ACHN (cell line): ENCODE measurements at regions not wholly inside any gene's neighbourhood (a gene's known extent, or its start where the extent isn't known, plus 50 kb on each side); places are given as distances from the start of the nearest gene placed in this dataset.
A peak's percentile ranks its signal among the peaks of the same experiment; 100 is the strongest.

Source experiments
- DNase-seq: peaks from one replicate; pipeline ENCODE4 v3.0.0-alpha.2; 2015
- in situ Hi-C: cut with HindIII; loops from 2 replicates; pipeline ENCODE4 v1.10.0; 2017; ENCODE audit warnings: low sequenced_read_pairs, low pct_ligation_motif_present, low pct_unique_long_range_greater_than_20kb

GRCh38 chr22:22992474-22992873 lies 77.8 kb upstream of the GNAZ start:
- no peak for DNase-seq
- in situ Hi-C loops, result no loop called here

- in situ Hi-C loops, result no loop called here
- no peak for DNase-seq
These were observed 77.1 kb upstream of the GNAZ start for GRCh38 chr22:22993184-22993583.

- in situ Hi-C loops, result no loop called here
- no peak for DNase-seq
These were observed 75.2 kb upstream of the GNAZ start for GRCh38 chr22:22995166-22995565.

GRCh38 chr22:22996511-22997261 lies 73.6 kb upstream of the GNAZ start:
- no peak for DNase-seq
- in situ Hi-C loops, result no loop called here

GRCh38 chr22:22997262-22997898 lies 72.9 kb upstream of the GNAZ start:
- DNase-seq, result no peak
- in situ Hi-C loops, result no loop called here

- no peak for DNase-seq
These were observed 72.3 kb upstream of the GNAZ start for GRCh38 chr22:22997988-22998387.

GRCh38 chr22:22999523-22999922 lies 70.8 kb upstream of the GNAZ start:
- in situ Hi-C loops, result no loop called here
- DNase-seq, result no peak

More at GRCh38 chr22:22997988-22998387, 72.3 kb upstream of the GNAZ start:
- in situ Hi-C loops, result no loop called here

GRCh38 chr22:23000657-23001347 lies 69.5 kb upstream of the GNAZ start:
- DNase-seq, result no peak
- in situ Hi-C loops, result no loop called here

- in situ Hi-C loops, result no loop called here
- DNase-seq, result no peak
These were observed 68.9 kb upstream of the GNAZ start for GRCh38 chr22:23001463-23001862.

- no peak for DNase-seq
- in situ Hi-C loops, result no loop called here
These were observed 67.6 kb upstream of the GNAZ start for GRCh38 chr22:23002612-23003180.

GRCh38 chr22:23007823-23008222 lies 62.5 kb upstream of the GNAZ start:
- in situ Hi-C loops, result no loop called here
- DNase-seq, result no peak

- in situ Hi-C loops, result no loop called here
- DNase-seq, result peak; percentile 1
These were observed 61.4 kb upstream of the GNAZ start for GRCh38 chr22:23008896-23009295.
